ENCODE measurements at regions not wholly inside any gene's neighbourhood (a gene's known extent, or its start where the extent isn't known, plus 50 kb on each side); places are given as distances from the start of the nearest gene placed in this dataset.

DNA sequence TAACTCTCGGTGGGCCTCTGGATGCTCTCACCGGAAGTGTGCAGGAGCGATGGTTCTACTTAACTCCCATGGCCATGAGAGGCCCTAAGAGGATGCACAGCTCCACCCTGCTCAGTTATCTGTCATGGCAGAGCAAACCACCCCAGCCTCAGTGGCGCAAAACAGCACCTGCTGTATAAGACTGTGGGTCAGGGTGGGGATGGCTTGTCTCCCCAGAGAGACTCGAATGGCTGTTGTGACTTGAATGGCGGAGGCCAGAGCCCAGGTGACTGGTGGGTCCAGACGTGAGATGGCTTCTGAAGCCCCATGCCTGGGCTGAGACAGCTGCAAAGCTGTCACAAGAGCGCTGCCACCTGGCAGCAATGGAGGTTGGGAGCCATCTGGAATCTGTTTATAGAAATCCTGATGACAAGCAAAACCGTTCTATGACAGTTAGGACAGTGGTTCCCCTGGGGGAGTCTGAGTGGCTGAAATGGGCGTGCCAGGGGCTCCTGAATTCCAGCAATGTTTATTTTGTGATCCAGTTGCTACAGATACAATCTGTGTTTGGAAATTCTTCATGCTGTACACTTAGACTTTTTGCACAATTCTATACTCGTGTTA is 490.5 kb downstream of the TCERG1L start:
- no peaks in the 10 kb centered on the region for H3K36me3 ChIP-seq (ENCODE audit: low read depth)
- H3K4me3 ChIP-seq: no peak overlapping the region
- ATAC-seq (no peak), DNase-seq (no peak)
- no peaks in the 10 kb centered on the region for H3K4me1 ChIP-seq (ENCODE audit: low read depth)
- H3K9me3 ChIP-seq: peaks cover 25% of the 10 kb centered on the region
- intact Hi-C loops (cut with DNase I, micrococcal nuclease): no loop called here
- TF ChIP-seq, protein P1, sequence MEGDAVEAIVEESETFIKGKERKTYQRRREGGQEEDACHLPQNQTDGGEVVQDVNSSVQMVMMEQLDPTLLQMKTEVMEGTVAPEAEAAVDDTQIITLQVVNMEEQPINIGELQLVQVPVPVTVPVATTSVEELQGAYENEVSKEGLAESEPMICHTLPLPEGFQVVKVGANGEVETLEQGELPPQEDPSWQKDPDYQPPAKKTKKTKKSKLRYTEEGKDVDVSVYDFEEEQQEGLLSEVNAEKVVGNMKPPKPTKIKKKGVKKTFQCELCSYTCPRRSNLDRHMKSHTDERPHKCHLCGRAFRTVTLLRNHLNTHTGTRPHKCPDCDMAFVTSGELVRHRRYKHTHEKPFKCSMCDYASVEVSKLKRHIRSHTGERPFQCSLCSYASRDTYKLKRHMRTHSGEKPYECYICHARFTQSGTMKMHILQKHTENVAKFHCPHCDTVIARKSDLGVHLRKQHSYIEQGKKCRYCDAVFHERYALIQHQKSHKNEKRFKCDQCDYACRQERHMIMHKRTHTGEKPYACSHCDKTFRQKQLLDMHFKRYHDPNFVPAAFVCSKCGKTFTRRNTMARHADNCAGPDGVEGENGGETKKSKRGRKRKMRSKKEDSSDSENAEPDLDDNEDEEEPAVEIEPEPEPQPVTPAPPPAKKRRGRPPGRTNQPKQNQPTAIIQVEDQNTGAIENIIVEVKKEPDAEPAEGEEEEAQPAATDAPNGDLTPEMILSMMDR (IDR thresholded peaks at IDR 0.05): no peak

DNA sequence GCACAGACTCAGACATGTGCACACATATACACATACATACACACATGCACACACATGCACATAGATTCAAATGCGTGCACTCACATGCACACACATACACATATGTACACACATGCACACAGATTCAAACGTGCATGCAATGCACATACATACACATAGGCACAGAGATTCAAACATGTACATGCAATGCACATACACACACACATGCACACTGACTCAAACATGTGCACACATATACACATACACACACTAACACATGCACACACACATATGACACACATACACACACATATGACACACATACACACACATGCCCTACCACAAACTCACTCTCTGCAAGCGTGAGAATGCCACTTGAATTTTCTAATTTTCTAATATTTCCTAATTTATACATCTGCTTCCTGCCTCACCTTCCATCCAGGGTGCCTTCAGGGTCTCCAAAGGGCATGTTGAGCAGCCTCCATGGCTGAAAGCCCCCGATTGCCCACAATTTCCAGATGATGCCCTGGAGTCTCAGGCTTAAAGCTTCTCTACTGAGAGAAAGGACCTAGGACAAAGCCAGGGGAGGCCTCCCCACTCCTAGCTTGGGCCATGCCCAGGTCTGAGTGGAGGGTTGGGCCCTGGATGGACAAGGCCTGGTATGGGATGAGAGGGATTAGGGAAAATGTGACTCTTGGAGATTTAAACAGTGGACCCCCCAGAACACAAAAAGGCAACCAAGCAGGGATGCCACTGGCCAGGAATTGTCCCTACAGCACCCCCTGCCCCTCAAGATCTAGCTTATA is 487.1 kb downstream of the TCERG1L start:
- no peaks in the 10 kb centered on the region for H3K36me3 ChIP-seq (ENCODE audit: low read depth)
- ATAC-seq: no peak
- peaks cover 31% of the 10 kb centered on the region for H3K9me3 ChIP-seq
- TF ChIP-seq, protein P1 (IDR thresholded peaks at IDR 0.05): no peak
- no peak for DNase-seq
- intact Hi-C loops (cut with DNase I, micrococcal nuclease): no loop called here
- no peaks in the 10 kb centered on the region for H3K4me1 ChIP-seq (ENCODE audit: low read depth)
- H3K4me3 ChIP-seq: no peak overlapping the region

DNA sequence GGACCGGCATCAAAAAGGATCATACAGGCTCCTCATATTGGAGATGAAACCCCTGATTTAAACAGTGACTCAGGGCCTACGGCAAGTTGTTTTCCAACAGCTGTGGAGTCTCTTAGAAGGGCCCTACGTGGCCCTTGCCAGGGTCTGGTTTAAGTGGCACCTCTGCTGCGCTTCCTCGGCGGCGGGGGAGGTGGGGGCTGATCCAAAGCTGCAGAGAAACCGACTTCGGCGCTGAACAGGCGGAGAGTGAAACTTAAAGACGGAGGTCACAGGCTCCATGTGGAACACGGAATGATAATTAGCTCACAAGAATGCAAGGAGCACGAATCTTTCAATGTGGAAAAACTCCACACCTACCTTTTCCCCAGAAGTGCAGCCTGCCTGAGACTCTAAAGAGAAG is 477.9 kb downstream of the TCERG1L start:
- intact Hi-C loops (cut with DNase I, micrococcal nuclease): no loop called here
- TF ChIP-seq, protein P1 (IDR thresholded peaks at IDR 0.05): no peak
- H3K4me1 ChIP-seq (ENCODE audit: low read depth): no peaks in the 10 kb centered on the region
- no peak overlapping the region for H3K4me3 ChIP-seq
- DNase-seq (no peak), ATAC-seq (no peak)
- H3K36me3 ChIP-seq (ENCODE audit: low read depth): no peaks in the 10 kb centered on the region
- no peaks in the 10 kb centered on the region for H3K9me3 ChIP-seq

DNA sequence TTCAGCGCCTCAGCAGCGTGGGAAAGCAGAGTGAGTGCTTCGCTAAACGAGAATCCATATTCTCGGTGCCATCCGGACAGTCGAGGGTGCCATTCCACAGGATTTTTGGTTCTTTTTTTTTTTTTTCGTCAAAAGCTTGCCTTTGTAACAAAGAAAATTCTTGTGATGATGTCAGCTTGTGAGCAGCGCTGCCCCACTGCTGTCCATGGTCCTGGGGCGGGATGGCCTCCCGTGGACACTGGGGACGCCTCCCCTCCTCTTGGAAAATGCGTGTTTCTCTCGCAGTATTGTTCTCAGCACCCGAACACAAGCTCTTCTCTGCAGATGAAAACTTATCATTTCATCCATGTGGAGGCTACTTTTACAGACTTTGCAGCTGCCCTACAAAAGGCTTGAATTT is 477.4 kb downstream of the TCERG1L start:
- no peak for DNase-seq
- Histone ChIP-seq H3K9me3 (no peaks in the 10 kb centered on the region), H3K4me3 (no peak overlapping the region), H3K36me3 (ENCODE audit: low read depth) (no peaks in the 10 kb centered on the region), H3K4me1 (ENCODE audit: low read depth) (no peaks in the 10 kb centered on the region)
- TF ChIP-seq, protein P1 (IDR thresholded peaks at IDR 0.05): no peak
- no peak for ATAC-seq
- intact Hi-C loops (cut with DNase I, micrococcal nuclease): no loop called here

DNA sequence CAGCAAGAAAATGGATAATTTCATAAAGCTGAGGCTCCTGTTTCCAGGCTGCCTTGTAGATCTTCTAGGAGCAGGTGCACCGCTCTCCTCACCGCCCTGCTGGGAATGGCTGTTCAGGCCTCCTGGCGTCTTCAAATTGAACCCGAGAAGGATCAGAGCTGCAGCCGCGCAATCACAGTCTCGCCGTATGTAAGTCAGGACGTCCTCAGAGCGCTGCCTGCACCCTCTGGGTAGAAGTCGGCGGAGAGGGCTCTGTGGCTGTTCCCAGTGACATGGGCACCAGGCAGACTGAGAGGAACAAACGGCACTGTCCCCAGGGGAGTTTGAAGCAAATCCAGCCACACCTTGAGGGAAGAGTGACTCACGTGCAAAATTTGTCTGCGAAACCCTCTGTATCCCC is 476.9 kb downstream of the TCERG1L start:
- no peaks in the 10 kb centered on the region for H3K9me3 ChIP-seq
- TF ChIP-seq, protein P1 (IDR thresholded peaks at IDR 0.05): no peak
- no peak overlapping the region for H3K4me3 ChIP-seq
- DNase-seq: no peak
- intact Hi-C loops (cut with DNase I, micrococcal nuclease): no loop called here
- no peaks in the 10 kb centered on the region for H3K36me3 ChIP-seq (ENCODE audit: low read depth)
- no peak for ATAC-seq
- H3K4me1 ChIP-seq (ENCODE audit: low read depth): no peaks in the 10 kb centered on the region
